ENCODE measurements at regions not wholly inside any gene's neighbourhood (a gene's known extent, or its start where the extent isn't known, plus 50 kb on each side); places are given as distances from the start of the nearest gene placed in this dataset.

GRCh38 chr2:207283356-207283755, 117.6 kb upstream of the KLF7 start:
- peak in 1 of 2 donors; percentile 30 for DNase-seq (ENCODE audit: low spot score in 2 of 2)
- TF ChIP-seq CTCF (IDR thresholded peaks at IDR 0.05) (no peak), POLR2A (IDR thresholded peaks at IDR 0.05) (no peak)
- no peak overlapping the region for H3K4me3 ChIP-seq (ENCODE audit: low read depth, poor library complexity, severe bottlenecking)
- 58 to 65% methylated on average over 1 of the region's 1 CpG for whole genome bisulfite sequencing, 2 donors
- intact Hi-C loops (cut with DNase I; ENCODE audit: low total_unique reads) = no loop called here

GRCh38 chr2:207284556-207285472, 119.1 kb upstream of the KLF7 start:
- no peak overlapping the region for H3K4me3 ChIP-seq (ENCODE audit: low read depth, poor library complexity, severe bottlenecking)
- intact Hi-C loops (cut with DNase I; ENCODE audit: low total_unique reads) = no loop called here
- no peak for DNase-seq (ENCODE audit: low spot score in 2 of 2)
- WGBS, 2 donors = 88 to 89% methylated on average over 5 of the region's 5 CpGs
- TF ChIP-seq CTCF (IDR thresholded peaks at IDR 0.05) = no peak
- TF ChIP-seq POLR2A (IDR thresholded peaks at IDR 0.05) = no peak

GRCh38 chr2:207285473-207285815, 119.7 kb upstream of the KLF7 start:
- H3K4me3 ChIP-seq (ENCODE audit: low read depth, poor library complexity, severe bottlenecking) = no peak overlapping the region
- intact Hi-C loops (cut with DNase I; ENCODE audit: low total_unique reads) = no loop called here
- WGBS, 2 donors = 33 to 40% methylated on average over 3 of the region's 3 CpGs
- no peak for TF ChIP-seq CTCF (IDR thresholded peaks at IDR 0.05)
- TF ChIP-seq POLR2A (IDR thresholded peaks at IDR 0.05) = no peak
- DNase-seq (ENCODE audit: low spot score in 2 of 2) = no peak

- TF ChIP-seq CTCF (IDR thresholded peaks at IDR 0.05) (no peak), POLR2A (IDR thresholded peaks at IDR 0.05) (no peak)
- no peak for DNase-seq (ENCODE audit: low spot score in 2 of 2)
- intact Hi-C loops (cut with DNase I; ENCODE audit: low total_unique reads) = no loop called here
- H3K4me3 ChIP-seq (ENCODE audit: low read depth, poor library complexity, severe bottlenecking) = no peak overlapping the region
- 80 to 88% methylated on average over 2 of the region's 2 CpGs for WGBS, 2 donors
Measured at GRCh38 chr2:207286106-207286505, 120.4 kb upstream of the KLF7 start.

GRCh38 chr2:207288628-207289027, 122.9 kb upstream of the KLF7 start:
- intact Hi-C loops (cut with DNase I; ENCODE audit: low total_unique reads) = no loop called here
- H3K4me3 ChIP-seq (ENCODE audit: low read depth, poor library complexity, severe bottlenecking) = no peak overlapping the region
- DNase-seq (ENCODE audit: low spot score in 2 of 2) = no peak
- 37 to 48% methylated on average over 4 of the region's 4 CpGs for WGBS, 2 donors
- TF ChIP-seq POLR2A (IDR thresholded peaks at IDR 0.05) = no peak
- no peak for TF ChIP-seq CTCF (IDR thresholded peaks at IDR 0.05)

Data from lower leg skin (tissue), 4 donors.